GM18517 (cell line): ENCODE measurements at regions not wholly inside any gene's neighbourhood (a gene's known extent, or its start where the extent isn't known, plus 50 kb on each side); places are given as distances from the start of the nearest gene placed in this dataset.

Experiments
- ATAC-seq: cut with Tn5 transposase; IDR thresholded peaks from one replicate; pipeline ENCODE4 v1.9.1; 2021; ENCODE audit warnings: mild to moderate bottlenecking, moderate library complexity; ENCODE audit not compliant: unreplicated experiment

GRCh38 chr2:118668431-118669424, 178.7 kb downstream of the EN1 start:
- no peak for ATAC-seq

DNA sequence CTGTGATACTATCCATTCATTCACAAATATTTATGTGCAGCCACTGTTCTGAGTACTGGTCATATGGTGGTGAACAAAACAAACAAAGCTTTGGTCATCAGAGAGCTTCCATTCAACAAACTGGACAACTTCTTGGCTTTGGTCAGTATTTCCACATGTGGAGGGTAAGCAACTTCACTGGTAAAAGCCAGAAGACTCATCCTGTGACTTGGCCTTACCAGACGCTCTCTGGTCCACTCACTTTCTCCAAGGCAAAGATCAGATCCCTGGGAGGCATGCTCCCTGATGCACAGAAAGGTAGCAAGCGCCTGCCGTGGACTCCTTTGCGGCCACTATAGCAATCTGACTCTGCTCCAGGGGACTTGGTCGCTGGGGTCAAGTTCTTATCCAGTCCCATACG, 179.5 kb downstream of the EN1 start:
- ATAC-seq = no peak

DNA sequence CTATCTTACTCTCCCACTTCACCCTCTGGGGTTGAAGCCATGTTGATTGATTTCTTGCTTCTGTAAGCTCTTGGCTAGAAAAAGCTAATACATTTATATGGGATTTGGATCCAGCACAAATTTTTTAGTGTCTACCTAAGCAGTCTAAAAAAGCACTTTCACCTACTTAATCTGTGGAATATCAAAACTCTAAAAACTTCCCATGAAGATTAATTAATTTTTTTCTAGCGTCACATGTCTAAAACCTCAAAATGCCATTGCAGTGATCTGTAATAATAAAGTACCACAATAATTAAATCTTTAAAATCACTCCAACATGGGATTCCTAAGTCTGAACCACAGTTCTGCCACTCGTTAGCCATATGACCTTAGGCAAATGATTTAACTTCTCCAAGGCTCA, 180.1 kb downstream of the EN1 start:
- no peak for ATAC-seq

GRCh38 chr2:118665784-118666529, 181.5 kb downstream of the EN1 start:
- ATAC-seq = no peak

GRCh38 chr2:118661179-118661578, 186.3 kb downstream of the EN1 start:
- no peak for ATAC-seq

DNA sequence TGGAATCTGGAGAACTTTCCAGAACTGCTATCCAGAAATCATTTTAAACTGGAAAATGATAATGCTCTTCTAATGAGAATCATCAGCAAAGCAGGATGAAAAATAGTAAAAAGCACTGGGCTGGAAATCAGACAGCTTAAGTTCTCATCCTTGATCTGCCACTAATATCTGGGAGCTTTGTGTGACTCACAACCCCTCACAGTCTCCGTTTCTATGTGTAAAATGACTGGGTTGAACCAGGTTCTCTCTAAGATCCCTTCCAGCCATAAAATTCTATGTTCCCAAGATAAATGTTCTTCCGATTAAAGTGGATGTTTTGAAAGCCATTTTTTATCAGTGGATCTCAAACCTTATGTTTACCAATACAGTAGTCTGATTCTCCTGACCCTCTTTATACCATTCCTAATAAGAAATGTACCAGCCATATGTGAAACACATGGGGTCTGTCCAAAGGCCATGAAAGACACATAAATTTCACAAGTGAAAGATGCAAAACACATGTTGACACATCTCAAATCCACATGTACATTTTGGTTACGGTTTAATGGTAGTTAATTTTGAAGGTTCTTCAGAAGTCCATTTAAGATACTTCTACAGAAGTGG, 188.8 kb downstream of the EN1 start:
- no peak for ATAC-seq

- no peak for ATAC-seq
Observed at GRCh38 chr2:118657466-118657865, 190.0 kb downstream of the EN1 start.

DNA sequence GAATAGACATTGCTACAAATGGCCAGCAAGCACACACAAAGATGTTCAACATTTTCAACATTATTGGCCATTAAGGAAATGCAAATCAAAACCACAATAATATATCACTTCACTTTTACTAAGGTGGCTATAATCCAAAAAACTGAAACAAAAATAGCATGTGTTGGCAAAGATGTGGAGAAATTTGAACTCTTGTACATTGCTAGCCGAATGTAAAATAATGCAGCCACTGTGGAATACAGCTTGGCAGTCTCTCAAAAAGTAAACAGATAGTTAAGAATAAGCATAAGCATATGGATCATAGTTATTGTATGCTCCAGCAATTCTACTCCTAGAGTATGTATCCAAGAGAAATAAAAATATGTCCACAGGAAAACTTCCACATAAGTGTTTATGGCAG, 192.5 kb downstream of the EN1 start:
- ATAC-seq = no peak

- no peak for ATAC-seq
Observed at GRCh38 chr2:118650327-118650726, 197.1 kb downstream of the EN1 start.

DNA sequence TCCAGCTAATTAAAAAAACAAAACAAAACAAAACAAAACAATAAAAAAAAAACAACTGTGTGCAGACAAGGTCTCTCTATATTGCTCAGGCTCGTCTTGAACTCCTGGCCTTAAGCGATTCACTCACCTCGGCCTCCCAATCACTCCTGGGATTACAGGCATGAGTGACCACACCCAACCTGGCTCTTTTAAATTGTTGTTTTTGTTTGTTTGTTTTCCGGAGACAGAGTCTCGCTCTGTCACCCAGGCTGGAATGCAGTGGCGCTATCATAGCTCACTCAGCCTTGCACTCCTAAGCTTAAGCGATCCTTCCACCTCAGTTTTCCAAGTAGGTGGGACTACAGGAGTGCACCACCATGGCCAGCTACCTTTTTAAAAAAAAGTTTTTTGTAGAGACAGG, 201.6 kb downstream of the EN1 start:
- ATAC-seq = no peak

DNA sequence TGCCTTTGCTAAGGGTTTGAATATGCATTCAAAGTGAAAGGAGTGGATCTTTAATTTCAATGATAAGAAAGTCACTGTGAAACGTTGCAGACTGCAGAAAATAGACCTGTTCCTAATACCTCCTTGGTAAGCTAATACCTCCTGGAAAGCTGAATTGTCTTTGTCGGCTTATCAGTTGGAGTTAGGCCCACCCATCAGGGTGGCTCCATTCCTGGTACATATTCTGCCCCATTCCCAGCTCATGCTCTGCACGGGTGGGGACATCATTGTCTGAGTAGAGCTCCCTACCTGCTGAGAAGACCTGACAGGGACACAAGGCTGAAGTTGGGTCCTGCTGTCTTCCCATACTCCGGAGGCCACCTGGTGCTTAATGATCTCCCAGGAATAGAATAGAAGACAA, 203.3 kb downstream of the EN1 start:
- ATAC-seq = no peak

DNA sequence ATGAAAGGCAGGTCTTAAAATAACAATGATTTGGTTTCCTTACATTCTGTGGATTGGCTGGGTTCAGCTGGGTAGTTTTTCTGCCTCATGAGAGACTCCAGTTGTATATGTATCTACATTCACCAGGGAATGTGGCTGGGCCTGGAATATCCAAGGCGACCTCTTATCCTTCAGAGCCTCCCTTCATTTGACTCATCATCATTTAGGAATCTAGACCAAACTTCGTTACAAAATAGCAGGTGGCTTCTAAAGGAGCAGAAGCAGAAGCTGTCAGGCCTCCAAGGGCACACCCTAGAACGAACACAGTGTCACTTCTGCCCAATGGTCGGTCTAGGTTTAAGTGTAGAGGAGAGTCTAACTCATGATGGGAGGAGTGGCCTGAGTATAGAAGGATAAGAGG, 204.2 kb downstream of the EN1 start:
- no peak for ATAC-seq

- ATAC-seq = no peak
Observed at GRCh38 chr2:118642501-118642900, 204.9 kb downstream of the EN1 start.

- no peak for ATAC-seq
Observed at GRCh38 chr2:118641711-118642110, 205.7 kb downstream of the EN1 start.

DNA sequence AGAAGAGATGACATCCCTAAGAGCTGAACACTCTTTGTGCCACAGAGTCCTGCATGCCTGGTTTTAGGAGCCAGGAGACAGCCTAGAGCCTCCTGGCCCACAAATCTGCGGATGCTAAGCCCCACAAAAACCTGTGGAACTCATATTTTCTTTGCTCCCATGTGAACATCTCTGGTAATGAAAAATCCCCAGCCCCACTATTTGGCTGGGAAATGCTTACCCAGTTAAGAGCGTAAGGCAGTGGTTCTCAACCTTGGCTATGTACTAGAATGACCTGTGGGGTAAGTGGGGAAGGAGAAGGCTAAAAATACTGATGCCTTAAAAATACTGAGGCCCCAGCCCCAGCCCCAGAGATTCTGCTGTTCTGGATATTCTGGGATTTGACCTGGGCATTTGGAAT, 208.1 kb downstream of the EN1 start:
- ATAC-seq = no peak

GRCh38 chr2:118638453-118638852, 209.0 kb downstream of the EN1 start:
- ATAC-seq = no peak

DNA sequence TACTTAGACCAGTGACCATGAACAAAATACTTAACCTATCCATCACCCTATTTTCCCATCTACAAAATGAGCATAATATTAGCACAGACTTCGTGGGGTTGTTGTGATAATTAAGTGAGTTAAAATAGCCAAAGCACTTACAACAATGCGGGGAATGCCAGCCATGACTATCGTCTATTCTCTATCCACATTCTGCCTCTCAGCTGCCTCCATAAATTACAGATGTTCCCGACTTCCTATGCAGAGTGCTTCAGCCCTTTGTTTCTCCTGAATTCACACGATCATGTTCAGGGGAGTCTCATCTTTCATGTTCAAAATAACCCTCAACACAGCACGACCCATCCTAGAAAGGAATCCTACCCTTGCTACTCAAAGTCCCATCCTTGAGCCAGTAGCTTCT, 211.6 kb downstream of the EN1 start:
- ATAC-seq = no peak

GRCh38 chr2:118634876-118635275, 212.6 kb downstream of the EN1 start:
- no peak for ATAC-seq

GRCh38 chr2:118633371-118634018, 214.0 kb downstream of the EN1 start:
- ATAC-seq = no peak

- no peak for ATAC-seq
Observed at GRCh38 chr2:118632921-118633320, 214.5 kb downstream of the EN1 start.

GRCh38 chr2:118627156-118627555, 220.3 kb downstream of the EN1 start:
- ATAC-seq = no peak
